HepG2 (cell line): ENCODE measurements at regions not wholly inside any gene's neighbourhood (a gene's known extent, or its start where the extent isn't known, plus 50 kb on each side); places are given as distances from the start of the nearest gene placed in this dataset.

Source experiments
- CTCF ChIP-seq: sonication (generic); formaldehyde crosslinking; IDR thresholded peaks from 2 replicates; pipeline ENCODE4 v1.5.0; 2020; ENCODE audit warnings: mild to moderate bottlenecking, missing genetic modification reagents, moderate library complexity
- FOSL1 ChIP-seq: sonication (generic); formaldehyde crosslinking; IDR thresholded peaks from 2 replicates; pipeline ENCODE4 v1.9.0; 2021; ENCODE audit warnings: missing genetic modification reagents, borderline replicate concordance
- HBP1 ChIP-seq: IDR thresholded peaks from 2 replicates; pipeline ENCODE4 v1.6.1; 2016; ENCODE audit warnings: low read depth, control low read depth
- KAT7 ChIP-seq: IDR thresholded peaks from 2 replicates; pipeline ENCODE4 v1.6.1; 2018; ENCODE audit warnings: borderline replicate concordance, missing compliant biosample characterization
- NCOA1 ChIP-seq: sonication (generic); formaldehyde crosslinking; IDR thresholded peaks from 2 replicates; pipeline ENCODE4 v1.9.0; 2021; ENCODE audit warnings: missing genetic modification reagents
- POLR2AphosphoS5 ChIP-seq: IDR thresholded peaks from 2 replicates; pipeline ENCODE4 v1.6.1; 2012; ENCODE audit warnings: low read depth, low read length
- PRPF4 ChIP-seq: fragments of 200-400 bp; formaldehyde crosslinking; IDR thresholded peaks from 2 replicates; pipeline ENCODE4 v1.6.1; 2016; ENCODE audit warnings: low read length, low read depth; ENCODE audit not compliant: poor library complexity, severe bottlenecking
- SMAD1 ChIP-seq: sonication (generic); formaldehyde crosslinking; IDR thresholded peaks from 2 replicates; pipeline ENCODE4 v1.4.0; 2020; ENCODE audit warnings: missing genetic modification reagents, low read depth, mild to moderate bottlenecking, borderline replicate concordance
- SOX13 ChIP-seq, 3 experiments: fragments of 450-650 bp in 1 of 3; sonication (generic) in 1 of 3; formaldehyde crosslinking in 1 of 3; IDR thresholded peaks in 2 of 3; conservative IDR thresholded peaks in 1 of 3; 2 replicates each; pipeline versions ENCODE4 v1.5.0 to v1.6.1; 2016 to 2020; ENCODE audit warnings: antibody characterized with exemption in 1 of 3, mild to moderate bottlenecking in 1 of 3, missing compliant biosample characterization in 1 of 3, missing genetic modification reagents in 1 of 3, moderate library complexity in 1 of 3
- SP1 ChIP-seq, 2 experiments: fragments of 450-650 bp in 1 of 2; sonication (generic) in 1 of 2; formaldehyde crosslinking in 1 of 2; IDR thresholded peaks; 2 replicates each; pipeline versions ENCODE4 v1.4.0 to v1.6.1; 2016 to 2020; ENCODE audit warnings: missing genetic modification reagents in 1 of 2

GRCh38 chr2:109694190-109694589 is 80.0 kb downstream of the SOWAHC start:
- no peak for TF ChIP-seq SOX13 (IDR thresholded peaks at IDR 0.05)
- TF ChIP-seq SOX13 (CRISPR knock-in tag; conservative IDR thresholded peaks at IDR 0.05 in 1 of 2, IDR thresholded peaks at IDR 0.05 in 1 of 2), result no peak
- no peak for TF ChIP-seq POLR2AphosphoS5
- TF ChIP-seq NCOA1, result no peak
- TF ChIP-seq SMAD1 (CRISPR knock-in tag), result no peak
- TF ChIP-seq PRPF4, result no peak
- no peak for TF ChIP-seq KAT7 (CRISPR knock-in tag)
- no peak for TF ChIP-seq SP1 (IDR thresholded peaks at IDR 0.05)
- TF ChIP-seq SP1 (CRISPR knock-in tag; IDR thresholded peaks at IDR 0.05), result no peak
- TF ChIP-seq HBP1 (CRISPR knock-in tag), result no peak
- TF ChIP-seq CTCF (CRISPR knock-in tag), result no peak
- TF ChIP-seq FOSL1 (CRISPR knock-in tag), result no peak
